ENCODE measurements at regions not wholly inside any gene's neighbourhood (a gene's known extent, or its start where the extent isn't known, plus 50 kb on each side); places are given as distances from the start of the nearest gene placed in this dataset.

DNA sequence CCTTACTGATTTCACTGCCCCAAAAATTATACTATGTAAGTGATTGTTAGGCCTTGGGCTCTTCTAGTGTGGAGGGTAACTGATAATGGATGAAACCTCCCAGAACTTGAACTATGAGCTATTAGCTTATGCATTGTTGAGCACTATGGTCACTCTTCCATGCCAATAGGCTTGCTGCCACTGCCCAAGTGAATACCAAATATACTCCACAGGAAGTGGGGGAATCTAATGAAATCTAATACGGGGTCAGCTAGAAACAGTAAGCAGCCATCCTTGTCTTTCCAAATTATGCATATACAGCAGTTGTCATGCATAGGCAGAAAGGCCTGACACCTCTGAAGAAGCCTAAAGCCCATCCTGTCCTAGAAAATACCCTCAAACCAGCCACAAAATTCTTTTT is 198.7 kb upstream of the PTBP2 start:
- no peak for TF ChIP-seq POLR2AphosphoS5 (IDR thresholded peaks at IDR 0.05; ENCODE audit: low read depth)
- TF ChIP-seq, protein P1, sequence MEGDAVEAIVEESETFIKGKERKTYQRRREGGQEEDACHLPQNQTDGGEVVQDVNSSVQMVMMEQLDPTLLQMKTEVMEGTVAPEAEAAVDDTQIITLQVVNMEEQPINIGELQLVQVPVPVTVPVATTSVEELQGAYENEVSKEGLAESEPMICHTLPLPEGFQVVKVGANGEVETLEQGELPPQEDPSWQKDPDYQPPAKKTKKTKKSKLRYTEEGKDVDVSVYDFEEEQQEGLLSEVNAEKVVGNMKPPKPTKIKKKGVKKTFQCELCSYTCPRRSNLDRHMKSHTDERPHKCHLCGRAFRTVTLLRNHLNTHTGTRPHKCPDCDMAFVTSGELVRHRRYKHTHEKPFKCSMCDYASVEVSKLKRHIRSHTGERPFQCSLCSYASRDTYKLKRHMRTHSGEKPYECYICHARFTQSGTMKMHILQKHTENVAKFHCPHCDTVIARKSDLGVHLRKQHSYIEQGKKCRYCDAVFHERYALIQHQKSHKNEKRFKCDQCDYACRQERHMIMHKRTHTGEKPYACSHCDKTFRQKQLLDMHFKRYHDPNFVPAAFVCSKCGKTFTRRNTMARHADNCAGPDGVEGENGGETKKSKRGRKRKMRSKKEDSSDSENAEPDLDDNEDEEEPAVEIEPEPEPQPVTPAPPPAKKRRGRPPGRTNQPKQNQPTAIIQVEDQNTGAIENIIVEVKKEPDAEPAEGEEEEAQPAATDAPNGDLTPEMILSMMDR (IDR thresholded peaks at IDR 0.05; ENCODE audit: insufficient read depth, low read length) = no peak
- TF ChIP-seq, protein P2, sequence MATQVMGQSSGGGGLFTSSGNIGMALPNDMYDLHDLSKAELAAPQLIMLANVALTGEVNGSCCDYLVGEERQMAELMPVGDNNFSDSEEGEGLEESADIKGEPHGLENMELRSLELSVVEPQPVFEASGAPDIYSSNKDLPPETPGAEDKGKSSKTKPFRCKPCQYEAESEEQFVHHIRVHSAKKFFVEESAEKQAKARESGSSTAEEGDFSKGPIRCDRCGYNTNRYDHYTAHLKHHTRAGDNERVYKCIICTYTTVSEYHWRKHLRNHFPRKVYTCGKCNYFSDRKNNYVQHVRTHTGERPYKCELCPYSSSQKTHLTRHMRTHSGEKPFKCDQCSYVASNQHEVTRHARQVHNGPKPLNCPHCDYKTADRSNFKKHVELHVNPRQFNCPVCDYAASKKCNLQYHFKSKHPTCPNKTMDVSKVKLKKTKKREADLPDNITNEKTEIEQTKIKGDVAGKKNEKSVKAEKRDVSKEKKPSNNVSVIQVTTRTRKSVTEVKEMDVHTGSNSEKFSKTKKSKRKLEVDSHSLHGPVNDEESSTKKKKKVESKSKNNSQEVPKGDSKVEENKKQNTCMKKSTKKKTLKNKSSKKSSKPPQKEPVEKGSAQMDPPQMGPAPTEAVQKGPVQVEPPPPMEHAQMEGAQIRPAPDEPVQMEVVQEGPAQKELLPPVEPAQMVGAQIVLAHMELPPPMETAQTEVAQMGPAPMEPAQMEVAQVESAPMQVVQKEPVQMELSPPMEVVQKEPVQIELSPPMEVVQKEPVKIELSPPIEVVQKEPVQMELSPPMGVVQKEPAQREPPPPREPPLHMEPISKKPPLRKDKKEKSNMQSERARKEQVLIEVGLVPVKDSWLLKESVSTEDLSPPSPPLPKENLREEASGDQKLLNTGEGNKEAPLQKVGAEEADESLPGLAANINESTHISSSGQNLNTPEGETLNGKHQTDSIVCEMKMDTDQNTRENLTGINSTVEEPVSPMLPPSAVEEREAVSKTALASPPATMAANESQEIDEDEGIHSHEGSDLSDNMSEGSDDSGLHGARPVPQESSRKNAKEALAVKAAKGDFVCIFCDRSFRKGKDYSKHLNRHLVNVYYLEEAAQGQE (IDR thresholded peaks at IDR 0.05; ENCODE audit: insufficient replicate concordance, low read depth) = no peak
